ENCODE measurements at regions not wholly inside any gene's neighbourhood (a gene's known extent, or its start where the extent isn't known, plus 50 kb on each side); places are given as distances from the start of the nearest gene placed in this dataset.
"Not testable (repeated sequence)": the region's sequence is repeated elsewhere in the genome, so short reads cannot be mapped to it uniquely, and the experiment has no call there.

- H3K4me3 ChIP-seq (ENCODE audit: low read length): no peak overlapping the region
- H3K4me1 ChIP-seq (ENCODE audit: insufficient read depth, low read length): peaks cover 14% of the 10 kb centered on the region
- 90% methylated on average over 2 of the region's 2 CpGs for WGBS
- H3K9ac ChIP-seq (ENCODE audit: low read depth, low read length): no peak overlapping the region
- H3K27me3 ChIP-seq (ENCODE audit: insufficient read depth, low read length): no peaks in the 10 kb centered on the region
- no peak overlapping the region for H3K27ac ChIP-seq (ENCODE audit: low read depth, low read length)
- no peaks in the 10 kb centered on the region for H3K36me3 ChIP-seq (ENCODE audit: insufficient read depth, low read length)
- H3K9me3 ChIP-seq (ENCODE audit: insufficient read depth, low read depth, low read length): peaks cover 10% of the 10 kb centered on the region; the same call in 1 of the 2 replicates
These were observed 536.6 kb upstream of the NR5A2 start for GRCh38 chr1:199490769-199491527.

- H3K4me1 ChIP-seq (ENCODE audit: insufficient read depth, low read length): peaks cover 13% of the 10 kb centered on the region
- H3K27ac ChIP-seq (ENCODE audit: low read depth, low read length): no peak overlapping the region
- no peaks in the 10 kb centered on the region for H3K36me3 ChIP-seq (ENCODE audit: insufficient read depth, low read length)
- 100% methylated on average over 1 of the region's 3 CpGs for whole genome bisulfite sequencing
- H3K27me3 ChIP-seq (ENCODE audit: insufficient read depth, low read length): no peaks in the 10 kb centered on the region
- no peak overlapping the region for H3K4me3 ChIP-seq (ENCODE audit: low read length)
- no peak overlapping the region for H3K9ac ChIP-seq (ENCODE audit: low read depth, low read length)
- peaks cover 10% of the 10 kb centered on the region; the same call in 1 of the 2 replicates for H3K9me3 ChIP-seq (ENCODE audit: insufficient read depth, low read depth, low read length)
These were observed 532.1 kb upstream of the NR5A2 start for GRCh38 chr1:199495432-199495831.

- not testable (repeated sequence) for H3K4me1 ChIP-seq (ENCODE audit: insufficient read depth, low read length); H3K36me3 ChIP-seq (ENCODE audit: insufficient read depth, low read length); H3K27ac ChIP-seq (ENCODE audit: low read depth, low read length); H3K9me3 ChIP-seq (ENCODE audit: insufficient read depth, low read depth, low read length); H3K9ac ChIP-seq (ENCODE audit: low read depth, low read length); H3K4me3 ChIP-seq (ENCODE audit: low read length); H3K27me3 ChIP-seq (ENCODE audit: insufficient read depth, low read length)
- 100% methylated on average over 1 of the region's 1 CpG for WGBS
These were observed 528.7 kb upstream of the NR5A2 start for GRCh38 chr1:199498802-199499201.

GRCh38 chr1:199508072-199508471 lies 519.4 kb upstream of the NR5A2 start:
- WGBS: 93% methylated on average over 3 of the region's 3 CpGs
- H3K36me3 ChIP-seq (ENCODE audit: insufficient read depth, low read length): no peaks in the 10 kb centered on the region
- H3K9ac ChIP-seq (ENCODE audit: low read depth, low read length): no peak overlapping the region
- H3K9me3 ChIP-seq (ENCODE audit: insufficient read depth, low read depth, low read length): no peaks in the 10 kb centered on the region
- no peak overlapping the region for H3K27ac ChIP-seq (ENCODE audit: low read depth, low read length)
- peaks cover 14% of the 10 kb centered on the region; the same call in 1 of the 2 replicates for H3K4me1 ChIP-seq (ENCODE audit: insufficient read depth, low read length)
- H3K4me3 ChIP-seq (ENCODE audit: low read length): no peak overlapping the region
- no peaks in the 10 kb centered on the region for H3K27me3 ChIP-seq (ENCODE audit: insufficient read depth, low read length)

GRCh38 chr1:199508653-199509052 lies 518.9 kb upstream of the NR5A2 start:
- Histone ChIP-seq H3K9ac (ENCODE audit: low read depth, low read length) (no peak overlapping the region), H3K27me3 (ENCODE audit: insufficient read depth, low read length) (no peaks in the 10 kb centered on the region), H3K9me3 (ENCODE audit: insufficient read depth, low read depth, low read length) (no peaks in the 10 kb centered on the region), H3K4me3 (ENCODE audit: low read length) (no peak overlapping the region), H3K4me1 (ENCODE audit: insufficient read depth, low read length) (peaks cover 14% of the 10 kb centered on the region; the same call in 1 of the 2 replicates), H3K27ac (ENCODE audit: low read depth, low read length) (no peak overlapping the region), H3K36me3 (ENCODE audit: insufficient read depth, low read length) (no peaks in the 10 kb centered on the region)
- 91% methylated on average over 2 of the region's 2 CpGs for WGBS

GRCh38 chr1:199509456-199509855 lies 518.1 kb upstream of the NR5A2 start:
- H3K27ac ChIP-seq (ENCODE audit: low read depth, low read length): no peak overlapping the region
- WGBS: 96% methylated on average over 2 of the region's 2 CpGs
- no peak overlapping the region for H3K9ac ChIP-seq (ENCODE audit: low read depth, low read length)
- peaks cover 14% of the 10 kb centered on the region; the same call in 1 of the 2 replicates for H3K4me1 ChIP-seq (ENCODE audit: insufficient read depth, low read length)
- H3K4me3 ChIP-seq (ENCODE audit: low read length): no peak overlapping the region
- no peaks in the 10 kb centered on the region for H3K27me3 ChIP-seq (ENCODE audit: insufficient read depth, low read length)
- H3K36me3 ChIP-seq (ENCODE audit: insufficient read depth, low read length): no peaks in the 10 kb centered on the region
- no peaks in the 10 kb centered on the region for H3K9me3 ChIP-seq (ENCODE audit: insufficient read depth, low read depth, low read length)

- no peak overlapping the region for H3K27ac ChIP-seq (ENCODE audit: low read depth, low read length)
- WGBS: 93% methylated on average over 3 of the region's 5 CpGs
- H3K4me1 ChIP-seq (ENCODE audit: insufficient read depth, low read length): peaks cover 14% of the 10 kb centered on the region; the same call in 1 of the 2 replicates
These were observed 517.2 kb upstream of the NR5A2 start for GRCh38 chr1:199510314-199510713.

GRCh38 chr1:199512037-199512710 lies 515.3 kb upstream of the NR5A2 start:
- no peak overlapping the region for H3K4me3 ChIP-seq (ENCODE audit: low read length)
- H3K27ac ChIP-seq (ENCODE audit: low read depth, low read length): no peak overlapping the region
- H3K4me1 ChIP-seq (ENCODE audit: insufficient read depth, low read length): peaks cover 14% of the 10 kb centered on the region; the same call in 1 of the 2 replicates
- 51% methylated on average over 5 of the region's 6 CpGs for WGBS
- no peaks in the 10 kb centered on the region for H3K27me3 ChIP-seq (ENCODE audit: insufficient read depth, low read length)
- H3K9ac ChIP-seq (ENCODE audit: low read depth, low read length): no peak overlapping the region
- no peaks in the 10 kb centered on the region for H3K9me3 ChIP-seq (ENCODE audit: insufficient read depth, low read depth, low read length)
- no peaks in the 10 kb centered on the region for H3K36me3 ChIP-seq (ENCODE audit: insufficient read depth, low read length)

More at GRCh38 chr1:199510314-199510713, 517.2 kb upstream of the NR5A2 start:
- Histone ChIP-seq H3K9ac (ENCODE audit: low read depth, low read length) (no peak overlapping the region), H3K4me3 (ENCODE audit: low read length) (no peak overlapping the region), H3K36me3 (ENCODE audit: insufficient read depth, low read length) (no peaks in the 10 kb centered on the region), H3K27me3 (ENCODE audit: insufficient read depth, low read length) (no peaks in the 10 kb centered on the region), H3K9me3 (ENCODE audit: insufficient read depth, low read depth, low read length) (no peaks in the 10 kb centered on the region)

- WGBS: 85% methylated on average over 4 of the region's 4 CpGs
- Histone ChIP-seq H3K36me3 (ENCODE audit: insufficient read depth, low read length) (no peaks in the 10 kb centered on the region), H3K4me1 (ENCODE audit: insufficient read depth, low read length) (peaks cover 14% of the 10 kb centered on the region; the same call in 1 of the 2 replicates)
These were observed 512.2 kb upstream of the NR5A2 start for GRCh38 chr1:199515261-199515660.

GRCh38 chr1:199522338-199522737 lies 505.2 kb upstream of the NR5A2 start:
- Histone ChIP-seq H3K36me3 (ENCODE audit: insufficient read depth, low read length) (no peaks in the 10 kb centered on the region), H3K9ac (ENCODE audit: low read depth, low read length) (no peak overlapping the region), H3K27ac (ENCODE audit: low read depth, low read length) (no peak overlapping the region), H3K4me3 (ENCODE audit: low read length) (no peak overlapping the region), H3K27me3 (ENCODE audit: insufficient read depth, low read length) (no peaks in the 10 kb centered on the region), H3K4me1 (ENCODE audit: insufficient read depth, low read length) (no peaks in the 10 kb centered on the region), H3K9me3 (ENCODE audit: insufficient read depth, low read depth, low read length) (no peaks in the 10 kb centered on the region)
- no CpG with 5 or more reads among the region's 1 CpG for WGBS

More at GRCh38 chr1:199515261-199515660, 512.2 kb upstream of the NR5A2 start:
- Histone ChIP-seq H3K27me3 (ENCODE audit: insufficient read depth, low read length) (no peaks in the 10 kb centered on the region), H3K4me3 (ENCODE audit: low read length) (no peak overlapping the region), H3K9me3 (ENCODE audit: insufficient read depth, low read depth, low read length) (no peaks in the 10 kb centered on the region), H3K9ac (ENCODE audit: low read depth, low read length) (no peak overlapping the region), H3K27ac (ENCODE audit: low read depth, low read length) (no peak overlapping the region)

- Histone ChIP-seq H3K36me3 (ENCODE audit: insufficient read depth, low read length) (no peaks in the 10 kb centered on the region), H3K27me3 (ENCODE audit: insufficient read depth, low read length) (no peaks in the 10 kb centered on the region), H3K27ac (ENCODE audit: low read depth, low read length) (no peak overlapping the region), H3K4me1 (ENCODE audit: insufficient read depth, low read length) (no peaks in the 10 kb centered on the region), H3K9me3 (ENCODE audit: insufficient read depth, low read depth, low read length) (no peaks in the 10 kb centered on the region), H3K4me3 (ENCODE audit: low read length) (no peak overlapping the region), H3K9ac (ENCODE audit: low read depth, low read length) (no peak overlapping the region)
- WGBS: 97% methylated on average over 2 of the region's 2 CpGs
These were observed 504.6 kb upstream of the NR5A2 start for GRCh38 chr1:199522936-199523335.

All from HUES64 (cell line).